NCI-H748 treated with DMSO at 0.1 percent for 48 hours (cell line): ENCODE measurements at regions not wholly inside any gene's neighbourhood (a gene's known extent, or its start where the extent isn't known, plus 50 kb on each side); places are given as distances from the start of the nearest gene placed in this dataset.
"Not testable (repeated sequence)": the region's sequence is repeated elsewhere in the genome, so short reads cannot be mapped to it uniquely, and the experiment has no call there.

Source experiments
- DNase-seq: peaks from one replicate; lab custom pipeline; 2025; lab: John Stamatoyannopoulos, UW

- not testable (repeated sequence) for DNase-seq
These were observed 54.9 kb upstream of the NBPF12 start for GRCh38 chr1:146883190-146883589.

- DNase-seq = not testable (repeated sequence)
These were observed 57.0 kb upstream of the NBPF12 start for GRCh38 chr1:146881096-146881495.

GRCh38 chr1:146863799-146864319 lies 74.3 kb upstream of the NBPF12 start:
- not testable (repeated sequence) for DNase-seq

- DNase-seq = not testable (repeated sequence)
These were observed 85.0 kb upstream of the NBPF12 start for GRCh38 chr1:146853147-146853546.

- not testable (repeated sequence) for DNase-seq
These were observed 87.7 kb upstream of the NBPF12 start for GRCh38 chr1:146850352-146850889.

GRCh38 chr1:146838725-146839124 lies 99.4 kb upstream of the NBPF12 start:
- not testable (repeated sequence) for DNase-seq

- DNase-seq = not testable (repeated sequence)
These were observed 111.2 kb upstream of the NBPF12 start for GRCh38 chr1:146826957-146827356.

GRCh38 chr1:146794236-146794635 lies 143.9 kb upstream of the NBPF12 start:
- not testable (repeated sequence) for DNase-seq

GRCh38 chr1:146792725-146793124 lies 145.4 kb upstream of the NBPF12 start:
- not testable (repeated sequence) for DNase-seq

- not testable (repeated sequence) for DNase-seq
These were observed 153.7 kb upstream of the NBPF12 start for GRCh38 chr1:146784212-146784940.

GRCh38 chr1:146781235-146781634 lies 156.9 kb upstream of the NBPF12 start:
- not testable (repeated sequence) for DNase-seq

- not testable (repeated sequence) for DNase-seq
These were observed 160.1 kb upstream of the NBPF12 start for GRCh38 chr1:146777826-146778602.

GRCh38 chr1:146774988-146775387 lies 163.1 kb upstream of the NBPF12 start:
- not testable (repeated sequence) for DNase-seq

GRCh38 chr1:146774271-146774670 lies 163.9 kb upstream of the NBPF12 start:
- not testable (repeated sequence) for DNase-seq

GRCh38 chr1:146771409-146771808 lies 166.7 kb upstream of the NBPF12 start:
- DNase-seq = not testable (repeated sequence)

- not testable (repeated sequence) for DNase-seq
These were observed 167.1 kb upstream of the NBPF12 start for GRCh38 chr1:146770998-146771397.

GRCh38 chr1:146763234-146763633 lies 174.9 kb upstream of the NBPF12 start:
- DNase-seq = not testable (repeated sequence)

- DNase-seq = not testable (repeated sequence)
These were observed 181.3 kb upstream of the NBPF12 start for GRCh38 chr1:146756858-146757257.

GRCh38 chr1:146748686-146749085 lies 189.4 kb upstream of the NBPF12 start:
- DNase-seq = not testable (repeated sequence)

GRCh38 chr1:146731981-146732680 lies 206.0 kb upstream of the NBPF12 start:
- DNase-seq = peak; percentile 43

- DNase-seq = not testable (repeated sequence)
These were observed 208.3 kb upstream of the NBPF12 start for GRCh38 chr1:146729642-146730344.
